Mesenchymal stem cell (in vitro differentiated cells and primary cell): ENCODE measurements at regions not wholly inside any gene's neighbourhood (a gene's known extent, or its start where the extent isn't known, plus 50 kb on each side); places are given as distances from the start of the nearest gene placed in this dataset.

Experiments used
- DNase-seq: peaks from one replicate; pipeline ENCODE4 v3.0.0-alpha.2; 2013
- H2AFZ ChIP-seq: one replicate; pipeline ENCODE4 v1.6.1; 2013; ENCODE audit warnings: low read depth, mild to moderate bottlenecking, control low read depth, inconsistent platforms, low read length, moderate library complexity
- H2AK5ac ChIP-seq: 2 replicates; pipeline ENCODE4 v1.6.1; 2013; ENCODE audit warnings: low read length, moderate library complexity, mild to moderate bottlenecking, inconsistent platforms; ENCODE audit not compliant: severe bottlenecking
- H2BK120ac ChIP-seq: one replicate; pipeline ENCODE4 v1.6.1; 2013; ENCODE audit warnings: low read depth, mild to moderate bottlenecking, inconsistent platforms, low read length, moderate library complexity
- H2BK12ac ChIP-seq, 2 experiments: one replicate each; pipeline ENCODE4 v1.6.1; 2013; ENCODE audit warnings: inconsistent platforms in 2 of 2, low read length in 2 of 2, mild to moderate bottlenecking in 2 of 2, moderate library complexity in 2 of 2, control low read depth in 1 of 2
- H2BK15ac ChIP-seq: one replicate; pipeline ENCODE4 v1.6.1; 2013; ENCODE audit warnings: mild to moderate bottlenecking, low read depth, inconsistent platforms; ENCODE audit not compliant: poor library complexity, severe bottlenecking
- H2BK5ac ChIP-seq: 2 replicates; pipeline ENCODE4 v1.6.1; 2013; ENCODE audit warnings: low read depth, mild to moderate bottlenecking, low read length, control low read depth, inconsistent platforms; ENCODE audit not compliant: poor library complexity, severe bottlenecking
- H3K14ac ChIP-seq, 2 experiments: one replicate each; pipeline ENCODE4 v1.6.1; 2013; ENCODE audit warnings: inconsistent platforms in 2 of 2, low read length in 2 of 2, control low read depth in 1 of 2, mild to moderate bottlenecking in 1 of 2, moderate library complexity in 1 of 2
- H3K18ac ChIP-seq, 2 experiments: one replicate each; pipeline ENCODE4 v1.6.1; 2013; ENCODE audit warnings: inconsistent platforms in 2 of 2, low read length in 2 of 2, control low read depth in 1 of 2, low read depth in 1 of 2, mild to moderate bottlenecking in 1 of 2
- H3K23ac ChIP-seq, 2 experiments: one replicate each; pipeline ENCODE4 v1.6.1; 2013; ENCODE audit warnings: inconsistent platforms in 2 of 2, low read length in 2 of 2, mild to moderate bottlenecking in 2 of 2, moderate library complexity in 2 of 2, control low read depth in 1 of 2
- H3K27ac ChIP-seq: 2 replicates; pipeline ENCODE4 v1.5.1; 2013; ENCODE audit warnings: mild to moderate bottlenecking, moderate library complexity, low read length, control low read depth, inconsistent platforms; ENCODE audit not compliant: poor library complexity, severe bottlenecking
- H3K27me3 ChIP-seq, 2 experiments: 2 replicates each; pipeline versions ENCODE4 v1.6.1 to v1.7.0; 2013; ENCODE audit warnings: low read length in 2 of 2, mild to moderate bottlenecking in 2 of 2, moderate library complexity in 2 of 2, control low read depth in 1 of 2, inconsistent platforms in 1 of 2; ENCODE audit not compliant: control insufficient read depth in 1 of 2, insufficient read depth in 1 of 2
- H3K36me3 ChIP-seq, 2 experiments: 2 replicates each; pipeline versions ENCODE4 v1.6.1 to v1.7.0; 2013; ENCODE audit warnings: low read length in 2 of 2, control low read depth in 1 of 2, inconsistent platforms in 1 of 2, low read depth in 1 of 2, mild to moderate bottlenecking in 1 of 2; ENCODE audit not compliant: insufficient read depth in 2 of 2, control insufficient read depth in 1 of 2
- H3K4ac ChIP-seq, 2 experiments: one replicate each; pipeline ENCODE4 v1.6.1; 2013; ENCODE audit warnings: inconsistent platforms in 2 of 2, low read length in 2 of 2, mild to moderate bottlenecking in 2 of 2, moderate library complexity in 2 of 2, control low read depth in 1 of 2, low read depth in 1 of 2
- H3K4me1 ChIP-seq: 2 replicates; pipeline ENCODE4 v1.6.1; 2013; ENCODE audit warnings: low read depth, low read length, control low read depth; ENCODE audit not compliant: control insufficient read depth, insufficient read depth
- H3K4me2 ChIP-seq: 2 replicates; pipeline ENCODE4 v1.6.1; 2013; ENCODE audit warnings: low read length, mild to moderate bottlenecking, inconsistent platforms; ENCODE audit not compliant: poor library complexity, severe bottlenecking
- H3K4me3 ChIP-seq, 2 experiments: 2 replicates each; pipeline versions ENCODE4 v1.5.1 to v1.7.0; 2013; ENCODE audit warnings: low read length in 2 of 2, mild to moderate bottlenecking in 2 of 2, control low read depth in 1 of 2, low read depth in 1 of 2; ENCODE audit not compliant: insufficient read depth in 1 of 2
- H3K79me1 ChIP-seq: replicated peaks from 2 replicates; pipeline ENCODE4 v1.6.1; 2013; ENCODE audit warnings: mild to moderate bottlenecking, control low read depth, low read length, inconsistent platforms; ENCODE audit not compliant: poor library complexity, severe bottlenecking
- H3K9ac ChIP-seq: 2 replicates; pipeline ENCODE4 v1.7.0; 2013; ENCODE audit warnings: mild to moderate bottlenecking, low read length, moderate library complexity
- H3K9me3 ChIP-seq: 2 replicates; pipeline ENCODE4 v1.7.0; 2013; ENCODE audit warnings: mild to moderate bottlenecking, low read length; ENCODE audit not compliant: control insufficient read depth
- H4K8ac ChIP-seq: one replicate; pipeline ENCODE4 v1.6.1; 2013; ENCODE audit warnings: inconsistent platforms, mild to moderate bottlenecking, low read length, moderate library complexity
- H4K91ac ChIP-seq: one replicate; pipeline ENCODE4 v1.6.1; 2013; ENCODE audit warnings: mild to moderate bottlenecking, low read length, inconsistent platforms
- WGBS: methylation state at CpG from one replicate; pipeline ENCODE4 v1.1.7; 2013; ENCODE audit warnings: mixed read lengths; 5-methylcytosine and 5-hydroxymethylcytosine counted together

GRCh38 chr15:95758451-95758850, 572.0 kb upstream of the NR2F2 start:
- Histone ChIP-seq H3K4me1 (no peaks in the 10 kb centered on the region), H2BK5ac (no peak overlapping the region), H3K4me2 (no peak overlapping the region), H3K4ac (no peak overlapping the region), H3K23ac (no peak overlapping the region), H3K36me3 (no peaks in the 10 kb centered on the region), H3K18ac (no peak overlapping the region), H3K9ac (no peak overlapping the region), H2AFZ (no peak overlapping the region), H3K27me3 (no peaks in the 10 kb centered on the region), H2BK15ac (no peak overlapping the region), H2AK5ac (no peak overlapping the region), H2BK12ac (no peak overlapping the region), H3K14ac (no peak overlapping the region), H2BK120ac (no peak overlapping the region), H4K91ac (no peak overlapping the region), H3K4me3 (no peak overlapping the region), H3K9me3 (no peaks in the 10 kb centered on the region), H4K8ac (no peak overlapping the region), H3K27ac (no peak overlapping the region), H3K79me1 (no peaks in the 10 kb centered on the region)
- no peak for DNase-seq
- WGBS = no CpG with 5 or more reads among the region's 1 CpG

GRCh38 chr15:95758851-95759250, 571.6 kb upstream of the NR2F2 start:
- Histone ChIP-seq H4K91ac (no peak overlapping the region), H2BK15ac (no peak overlapping the region), H2AFZ (no peak overlapping the region), H3K4me3 (no peak overlapping the region), H2AK5ac (no peak overlapping the region), H3K9ac (no peak overlapping the region), H3K27me3 (no peaks in the 10 kb centered on the region), H3K36me3 (no peaks in the 10 kb centered on the region), H3K4me1 (no peaks in the 10 kb centered on the region), H2BK12ac (no peak overlapping the region), H4K8ac (no peak overlapping the region), H3K14ac (no peak overlapping the region), H3K4ac (no peak overlapping the region), H3K9me3 (no peaks in the 10 kb centered on the region), H2BK5ac (no peak overlapping the region), H3K23ac (no peak overlapping the region), H3K27ac (no peak overlapping the region), H3K79me1 (no peaks in the 10 kb centered on the region), H2BK120ac (no peak overlapping the region), H3K18ac (no peak overlapping the region), H3K4me2 (no peak overlapping the region)
- 100% methylated on average over 2 of the region's 2 CpGs for WGBS
- no peak for DNase-seq

GRCh38 chr15:95760508-95760907, 570.0 kb upstream of the NR2F2 start:
- peak; percentile 24 for DNase-seq
- H3K4ac ChIP-seq = no peak overlapping the region
- no peak overlapping the region for H2BK120ac ChIP-seq
- H2BK5ac ChIP-seq = no peak overlapping the region
- no peak overlapping the region for H4K91ac ChIP-seq
- H3K9ac ChIP-seq = no peak overlapping the region
- no peaks in the 10 kb centered on the region for H3K9me3 ChIP-seq
- H3K4me1 ChIP-seq = no peaks in the 10 kb centered on the region
- H3K4me2 ChIP-seq = no peak overlapping the region
- H4K8ac ChIP-seq = no peak overlapping the region
- WGBS = 15% methylated on average over 4 of the region's 5 CpGs
- H3K36me3 ChIP-seq = no peaks in the 10 kb centered on the region
- no peak overlapping the region for H2AK5ac ChIP-seq
- H3K4me3 ChIP-seq = no peak overlapping the region
- H2BK12ac ChIP-seq = no peak overlapping the region
- H2BK15ac ChIP-seq = no peak overlapping the region
- H3K18ac ChIP-seq = no peak overlapping the region
- H2AFZ ChIP-seq = no peak overlapping the region
- no peaks in the 10 kb centered on the region for H3K79me1 ChIP-seq
- H3K14ac ChIP-seq = no peak overlapping the region
- H3K27ac ChIP-seq = no peak overlapping the region
- H3K27me3 ChIP-seq = no peaks in the 10 kb centered on the region
- H3K23ac ChIP-seq = no peak overlapping the region

- Histone ChIP-seq H3K27ac (no peak overlapping the region), H2BK5ac (no peak overlapping the region), H2AFZ (no peak overlapping the region), H3K9ac (no peak overlapping the region), H2BK12ac (no peak overlapping the region), H2BK120ac (no peak overlapping the region), H3K4me1 (no peaks in the 10 kb centered on the region), H3K36me3 (no peaks in the 10 kb centered on the region), H4K91ac (no peak overlapping the region), H3K14ac (no peak overlapping the region), H3K9me3 (no peaks in the 10 kb centered on the region), H2AK5ac (no peak overlapping the region), H4K8ac (no peak overlapping the region), H3K18ac (no peak overlapping the region), H3K4me2 (no peak overlapping the region), H3K4ac (no peak overlapping the region), H3K79me1 (no peaks in the 10 kb centered on the region), H3K27me3 (no peaks in the 10 kb centered on the region), H2BK15ac (no peak overlapping the region), H3K23ac (no peak overlapping the region), H3K4me3 (no peak overlapping the region)
- no peak for DNase-seq
- WGBS = 68% methylated on average over 8 of the region's 9 CpGs
Measured at GRCh38 chr15:95761501-95762165, 568.9 kb upstream of the NR2F2 start.
